Memory B cell (primary cell): ENCODE measurements at regions not wholly inside any gene's neighbourhood (a gene's known extent, or its start where the extent isn't known, plus 50 kb on each side); places are given as distances from the start of the nearest gene placed in this dataset.

ENCODE experiments used
- ATAC-seq: fragments of 150-1000 bp; cut with Tn5 transposase; 2 replicates; pipeline ENCODE4 v1.10.0; 2021; ENCODE audit warnings: low read depth, mild to moderate bottlenecking, moderate library complexity
- DNase-seq, 2 donors: peaks; one replicate each; pipeline ENCODE4 v3.0.0; 2022; ENCODE audit warnings: low spot score in 2 of 2
- H3K27ac Mint-ChIP-seq: one replicate; pipeline ENCODE4 v1.8.0; 2022; ENCODE audit warnings: mild to moderate bottlenecking, moderate library complexity, mixed read lengths
- H3K27me3 Mint-ChIP-seq: one replicate; pipeline ENCODE4 v1.8.0; 2022; ENCODE audit warnings: mixed read lengths
- H3K36me3 Mint-ChIP-seq: one replicate; pipeline ENCODE4 v1.8.0; 2022; ENCODE audit warnings: mild to moderate bottlenecking, mixed read lengths
- H3K4me1 Mint-ChIP-seq: one replicate; pipeline ENCODE4 v1.8.0; 2022; ENCODE audit warnings: mixed read lengths
- H3K4me3 Mint-ChIP-seq: one replicate; pipeline ENCODE4 v1.8.0; 2022; ENCODE audit warnings: mild to moderate bottlenecking, moderate library complexity, mixed read lengths
- H3K9me3 Mint-ChIP-seq: one replicate; pipeline ENCODE4 v1.8.0; 2022; ENCODE audit warnings: mixed read lengths

GRCh38 chr1:59004755-59005154, 220.9 kb upstream of the JUN start:
- Mint-ChIP-seq H3K36me3 (no peaks in the 10 kb centered on the region), H3K27me3 (no peaks in the 10 kb centered on the region), H3K27ac (peak overlapping the region; percentile 61), H3K4me3 (no peak overlapping the region), H3K4me1 (peaks cover 37% of the 10 kb centered on the region), H3K9me3 (no peaks in the 10 kb centered on the region)
- ATAC-seq (no peak), DNase-seq (no peak)

GRCh38 chr1:59005491-59006288, 221.8 kb upstream of the JUN start:
- no peaks in the 10 kb centered on the region for H3K27me3 Mint-ChIP-seq
- H3K36me3 Mint-ChIP-seq: no peaks in the 10 kb centered on the region
- no peak overlapping the region for H3K4me3 Mint-ChIP-seq
- peaks cover 37% of the 10 kb centered on the region for H3K4me1 Mint-ChIP-seq
- no peaks in the 10 kb centered on the region for H3K9me3 Mint-ChIP-seq
- ATAC-seq (peak; percentile 56), DNase-seq (no peak)
- peak overlapping the region; percentile 61 for H3K27ac Mint-ChIP-seq

- Mint-ChIP-seq H3K4me1 (peaks cover 38% of the 10 kb centered on the region), H3K4me3 (no peak overlapping the region)
Measured at GRCh38 chr1:59006289-59006658, 222.4 kb upstream of the JUN start.

GRCh38 chr1:59006932-59007331, 223.1 kb upstream of the JUN start:
- H3K4me3 Mint-ChIP-seq: no peak overlapping the region
- no peak for DNase-seq
- peak overlapping the region; percentile 52 for H3K27ac Mint-ChIP-seq
- H3K9me3 Mint-ChIP-seq: no peaks in the 10 kb centered on the region
- H3K4me1 Mint-ChIP-seq: peaks cover 42% of the 10 kb centered on the region
- no peak for ATAC-seq
- H3K36me3 Mint-ChIP-seq: no peaks in the 10 kb centered on the region
- H3K27me3 Mint-ChIP-seq: no peaks in the 10 kb centered on the region

More at GRCh38 chr1:59006289-59006658, 222.4 kb upstream of the JUN start:
- Mint-ChIP-seq H3K27ac (peak overlapping the region; percentile 31), H3K27me3 (no peaks in the 10 kb centered on the region), H3K9me3 (no peaks in the 10 kb centered on the region), H3K36me3 (no peaks in the 10 kb centered on the region)
- DNase-seq: no peak
- no peak for ATAC-seq

GRCh38 chr1:59007429-59007819, 223.6 kb upstream of the JUN start:
- no peaks in the 10 kb centered on the region for H3K9me3 Mint-ChIP-seq
- no peaks in the 10 kb centered on the region for H3K36me3 Mint-ChIP-seq
- peak overlapping the region; percentile 52 for H3K27ac Mint-ChIP-seq
- H3K4me3 Mint-ChIP-seq: peak overlapping the region; percentile 22
- DNase-seq (no peak), ATAC-seq (no peak)
- no peaks in the 10 kb centered on the region for H3K27me3 Mint-ChIP-seq
- H3K4me1 Mint-ChIP-seq: peaks cover 44% of the 10 kb centered on the region

- peak overlapping the region; percentile 52 for H3K27ac Mint-ChIP-seq
- ATAC-seq: peak; percentile 70
- no peaks in the 10 kb centered on the region for H3K9me3 Mint-ChIP-seq
- peak overlapping the region; percentile 30 for H3K4me3 Mint-ChIP-seq
- H3K4me1 Mint-ChIP-seq: peaks cover 45% of the 10 kb centered on the region
- no peak for DNase-seq
- no peaks in the 10 kb centered on the region for H3K27me3 Mint-ChIP-seq
- H3K36me3 Mint-ChIP-seq: no peaks in the 10 kb centered on the region
Measured at GRCh38 chr1:59007820-59008598, 224.2 kb upstream of the JUN start.

- H3K4me3 Mint-ChIP-seq: peak overlapping the region; percentile 30
- no peaks in the 10 kb centered on the region for H3K36me3 Mint-ChIP-seq
- peak overlapping the region; percentile 52 for H3K27ac Mint-ChIP-seq
- DNase-seq (no peak), ATAC-seq (no peak)
- no peaks in the 10 kb centered on the region for H3K9me3 Mint-ChIP-seq
- peaks cover 45% of the 10 kb centered on the region for H3K4me1 Mint-ChIP-seq
- no peaks in the 10 kb centered on the region for H3K27me3 Mint-ChIP-seq
Measured at GRCh38 chr1:59008599-59009347, 224.9 kb upstream of the JUN start.

- Mint-ChIP-seq H3K27ac (peak overlapping the region; percentile 14), H3K9me3 (no peaks in the 10 kb centered on the region)
- ATAC-seq: no peak
Measured at GRCh38 chr1:59011663-59012062, 227.8 kb upstream of the JUN start.

GRCh38 chr1:59012378-59012777, 228.5 kb upstream of the JUN start:
- Mint-ChIP-seq H3K27me3 (no peaks in the 10 kb centered on the region), H3K4me1 (peaks cover 33% of the 10 kb centered on the region), H3K4me3 (peak overlapping the region; percentile 18), H3K27ac (no peak overlapping the region), H3K9me3 (no peaks in the 10 kb centered on the region), H3K36me3 (no peaks in the 10 kb centered on the region)
- ATAC-seq: no peak
- DNase-seq: no peak

More at GRCh38 chr1:59011663-59012062, 227.8 kb upstream of the JUN start:
- Mint-ChIP-seq H3K4me1 (peaks cover 41% of the 10 kb centered on the region), H3K4me3 (no peak overlapping the region), H3K27me3 (no peaks in the 10 kb centered on the region), H3K36me3 (no peaks in the 10 kb centered on the region)
- DNase-seq: no peak

GRCh38 chr1:59013276-59013927, 229.6 kb upstream of the JUN start:
- H3K27ac Mint-ChIP-seq: peak overlapping the region; percentile 45
- ATAC-seq (peak; percentile 79), DNase-seq (no peak)
- H3K36me3 Mint-ChIP-seq: no peaks in the 10 kb centered on the region
- H3K4me1 Mint-ChIP-seq: peaks cover 25% of the 10 kb centered on the region
- no peaks in the 10 kb centered on the region for H3K27me3 Mint-ChIP-seq
- no peaks in the 10 kb centered on the region for H3K9me3 Mint-ChIP-seq
- H3K4me3 Mint-ChIP-seq: peak overlapping the region; percentile 69

GRCh38 chr1:59013928-59014279, 230.1 kb upstream of the JUN start:
- no peaks in the 10 kb centered on the region for H3K27me3 Mint-ChIP-seq
- ATAC-seq (no peak), DNase-seq (no peak)
- H3K4me1 Mint-ChIP-seq: peaks cover 23% of the 10 kb centered on the region
- H3K4me3 Mint-ChIP-seq: peak overlapping the region; percentile 69
- peak overlapping the region; percentile 45 for H3K27ac Mint-ChIP-seq
- H3K9me3 Mint-ChIP-seq: no peaks in the 10 kb centered on the region
- H3K36me3 Mint-ChIP-seq: no peaks in the 10 kb centered on the region

GRCh38 chr1:59014827-59015226, 231.0 kb upstream of the JUN start:
- Mint-ChIP-seq H3K27ac (peak overlapping the region; percentile 45), H3K4me3 (peak overlapping the region; percentile 24), H3K27me3 (no peaks in the 10 kb centered on the region), H3K9me3 (no peaks in the 10 kb centered on the region), H3K4me1 (peaks cover 27% of the 10 kb centered on the region), H3K36me3 (no peaks in the 10 kb centered on the region)
- ATAC-seq: no peak
- DNase-seq: no peak

GRCh38 chr1:59015708-59016107, 231.9 kb upstream of the JUN start:
- no peak overlapping the region for H3K4me3 Mint-ChIP-seq
- H3K27ac Mint-ChIP-seq: no peak overlapping the region
- ATAC-seq (no peak), DNase-seq (no peak)
- H3K9me3 Mint-ChIP-seq: no peaks in the 10 kb centered on the region
- no peaks in the 10 kb centered on the region for H3K27me3 Mint-ChIP-seq
- no peaks in the 10 kb centered on the region for H3K36me3 Mint-ChIP-seq
- H3K4me1 Mint-ChIP-seq: peaks cover 36% of the 10 kb centered on the region
